Panc1 (cell line): ENCODE measurements at regions not wholly inside any gene's neighbourhood (a gene's known extent, or its start where the extent isn't known, plus 50 kb on each side); places are given as distances from the start of the nearest gene placed in this dataset.

ENCODE experiments used
- ATAC-seq: fragments of 200-7000 bp; cut with Tn5 transposase; 2 replicates; pipeline ENCODE4 v1.9.1; 2020; ENCODE audit warnings: mild to moderate bottlenecking, moderate library complexity
- BruUV-seq: library from RNA; stranded (reverse); fragments of 400-500 nt; replicated peaks from 2 replicates; lab custom pipeline; 2021; lab: Mats Ljungman, UMichigan
- CTCF ChIA-PET: fragments of 300-600 bp; sonication (Branson Sonifier 250); formaldehyde crosslinking; loops from one replicate; lab custom pipeline; 2022; ENCODE audit warnings: antibody characterized with exemption; lab: Charles Lee
- POLR2A ChIA-PET: fragments of 300-600 bp; sonication (Branson Sonifier 250); formaldehyde crosslinking; loops from one replicate; lab custom pipeline; 2022; ENCODE audit warnings: antibody characterized with exemption; lab: Charles Lee
- DNase-seq: peaks from one replicate; pipeline ENCODE4 v3.0.0-alpha.2; 2010; ENCODE audit warnings: low read depth, low spot score
- H3K27ac ChIP-seq: 2 replicates; pipeline ENCODE4 v1.5.1; 2011; ENCODE audit warnings: mild to moderate bottlenecking, low read length, inconsistent platforms
- H3K27me3 ChIP-seq: fragments of 200-500 bp; sonication (Bioruptor generic); 2 replicates; pipeline ENCODE4 v1.6.0; 2014; ENCODE audit warnings: low read length, inconsistent platforms; ENCODE audit not compliant: control insufficient read depth, insufficient read depth
- H3K36me3 ChIP-seq: fragments of 200-500 bp; sonication (Bioruptor generic); 2 replicates; pipeline ENCODE4 v1.5.1; 2014; ENCODE audit warnings: inconsistent platforms, mild to moderate bottlenecking, low read length, moderate library complexity; ENCODE audit not compliant: control insufficient read depth, insufficient read depth
- H3K4me1 ChIP-seq: 2 replicates; pipeline ENCODE4 v1.5.1; 2011; ENCODE audit warnings: inconsistent platforms, mild to moderate bottlenecking, low read length, moderate library complexity; ENCODE audit not compliant: control insufficient read depth, insufficient read depth
- H3K4me3 ChIP-seq, 2 experiments: 2 replicates each; pipeline ENCODE4 v1.5.1; 2011 to 2012; ENCODE audit warnings: low read depth in 2 of 2, low read length in 2 of 2, mild to moderate bottlenecking in 2 of 2, inconsistent platforms in 1 of 2, moderate library complexity in 1 of 2
- H3K9me3 ChIP-seq: fragments of 200-500 bp; sonication (Bioruptor generic); 2 replicates; pipeline ENCODE4 v1.5.1; 2014; ENCODE audit warnings: low read depth, mild to moderate bottlenecking, inconsistent platforms, low read length, moderate library complexity; ENCODE audit not compliant: control insufficient read depth, insufficient read depth
- CTCF ChIP-seq: fragments of 450-650 bp; IDR thresholded peaks from 2 replicates; pipeline ENCODE4 v1.5.1; 2017; ENCODE audit warnings: mild to moderate bottlenecking
- POLR2AphosphoS5 ChIP-seq: IDR thresholded peaks from 2 replicates; pipeline ENCODE4 v1.6.1; 2012; ENCODE audit warnings: mild to moderate bottlenecking, low read depth, low read length, moderate library complexity
- REST ChIP-seq, 2 experiments: IDR thresholded peaks; 2 replicates each; pipeline ENCODE4 v1.6.1; 2011 to 2012; ENCODE audit warnings: low read depth in 2 of 2, control low read depth in 1 of 2, low read length in 1 of 2, mild to moderate bottlenecking in 1 of 2, moderate library complexity in 1 of 2; ENCODE audit not compliant: insufficient read depth in 1 of 2
- SIN3A ChIP-seq: IDR thresholded peaks from 2 replicates; pipeline ENCODE4 v1.6.1; 2012; ENCODE audit warnings: low read depth, mild to moderate bottlenecking, low read length, moderate library complexity, borderline replicate concordance; ENCODE audit not compliant: insufficient read depth
- TCF7L2 ChIP-seq: IDR thresholded peaks from 2 replicates; pipeline ENCODE4 v1.6.1; 2011; ENCODE audit warnings: mild to moderate bottlenecking, low read depth, low read length, inconsistent platforms
- in situ Hi-C: cut with HindIII; loops from 2 replicates; pipeline ENCODE4 v1.10.0; 2016; ENCODE audit warnings: low sequenced_read_pairs, low pct_unique_long_range_greater_than_20kb
- intact Hi-C: fragments of 100-400 bp; cut with micrococcal nuclease; formaldehyde crosslinking; loops from one replicate; pipeline ENCODE4 v1.10.0; 2022; ENCODE audit not compliant: unreplicated experiment

- Histone ChIP-seq H3K4me3 (no peak overlapping the region), H3K36me3 (no peaks in the 10 kb centered on the region), H3K27me3 (no peaks in the 10 kb centered on the region; the same call in 1 of the 2 replicates), H3K9me3 (no peaks in the 10 kb centered on the region), H3K4me1 (no peaks in the 10 kb centered on the region), H3K27ac (no peak overlapping the region)
- POLR2A ChIA-PET, result no interaction called here
- no TSS peak for BruUV-seq
- intact Hi-C loops, result no loop called here
- TF ChIP-seq TCF7L2 (no peak), CTCF (no peak), REST (IDR thresholded peaks at IDR 0.05; ENCODE audit: insufficient read depth in 1 of 2, low read depth in 2 of 2, low read length in 1 of 2) (no peak), POLR2AphosphoS5 (no peak), SIN3A (no peak)
- DNase-seq (no peak), ATAC-seq (no peak)
- in situ Hi-C loops, result no loop called here
- CTCF ChIA-PET, result no interaction called here
Observed at GRCh38 chr16:50928065-50928464, 186.2 kb downstream of the CYLD start.

GRCh38 chr16:50925758-50926357 is 184.0 kb downstream of the CYLD start:
- ChIA-PET CTCF (no interaction called here), POLR2A (no interaction called here)
- intact Hi-C loops (no loop called here), in situ Hi-C loops (no loop called here)
- H3K27ac ChIP-seq, result no peak overlapping the region
- ATAC-seq (no peak), DNase-seq (no peak)
- no peak for TF ChIP-seq TCF7L2
- TF ChIP-seq REST (IDR thresholded peaks at IDR 0.05; ENCODE audit: insufficient read depth in 1 of 2, low read depth in 2 of 2, low read length in 1 of 2), result no peak
- no peak for TF ChIP-seq CTCF
- no peak for TF ChIP-seq SIN3A
- TF ChIP-seq POLR2AphosphoS5, result no peak
- no peaks in the 10 kb centered on the region for H3K4me1 ChIP-seq
- no TSS peak for BruUV-seq
- no peaks in the 10 kb centered on the region for H3K36me3 ChIP-seq
- no peaks in the 10 kb centered on the region for H3K9me3 ChIP-seq
- H3K27me3 ChIP-seq, result no peaks in the 10 kb centered on the region; the same call in 1 of the 2 replicates
- H3K4me3 ChIP-seq, result no peak overlapping the region
